ENCODE measurements at regions not wholly inside any gene's neighbourhood (a gene's known extent, or its start where the extent isn't known, plus 50 kb on each side); places are given as distances from the start of the nearest gene placed in this dataset.

GRCh38 chr4:148813289-148813688 is 371.1 kb upstream of the NR3C2 start:
- TF ChIP-seq CTCF (optimal IDR thresholded peaks at IDR 0.05 in 1 of 3, IDR thresholded peaks at IDR 0.05 in 1 of 3, conservative IDR thresholded peaks at IDR 0.05 in 1 of 3; ENCODE audit: extremely low read depth in 1 of 3, insufficient read depth in 2 of 3, low read length in 3 of 3), result no peak
- no peak for TF ChIP-seq EZH2 (IDR thresholded peaks at IDR 0.05; ENCODE audit: low read length)
